UCSD-AML1 (cell line): ENCODE measurements at regions not wholly inside any gene's neighbourhood (a gene's known extent, or its start where the extent isn't known, plus 50 kb on each side); places are given as distances from the start of the nearest gene placed in this dataset.
"Not testable (repeated sequence)": the region's sequence is repeated elsewhere in the genome, so short reads cannot be mapped to it uniquely, and the experiment has no call there.

ENCODE experiments used
- DNase-seq: peaks from one replicate; lab custom pipeline; 2025; ENCODE audit not compliant: unreplicated experiment; lab: John Stamatoyannopoulos, UW

GRCh38 chr4:183044924-183045640 lies 54.0 kb upstream of the WWC2 start:
- not testable (repeated sequence) for DNase-seq

GRCh38 chr4:183038436-183038835 lies 60.6 kb upstream of the WWC2 start:
- DNase-seq: no peak

GRCh38 chr4:183035726-183036415 lies 63.2 kb upstream of the WWC2 start:
- DNase-seq: no peak

- no peak for DNase-seq
Observed at GRCh38 chr4:183035256-183035655, 63.8 kb upstream of the WWC2 start.

- no peak for DNase-seq
Observed at GRCh38 chr4:183030823-183031222, 68.2 kb upstream of the WWC2 start.

GRCh38 chr4:183030309-183030708 lies 68.7 kb upstream of the WWC2 start:
- DNase-seq: no peak

- DNase-seq: no peak
Observed at GRCh38 chr4:183029365-183029764, 69.7 kb upstream of the WWC2 start.

- DNase-seq: no peak
Observed at GRCh38 chr4:183026701-183027100, 72.4 kb upstream of the WWC2 start.

- DNase-seq: no peak
Observed at GRCh38 chr4:183022617-183023016, 76.4 kb upstream of the WWC2 start.

- DNase-seq: no peak
Observed at GRCh38 chr4:183017962-183018361, 81.1 kb upstream of the WWC2 start.

GRCh38 chr4:183014361-183015084 lies 84.5 kb upstream of the WWC2 start:
- DNase-seq: no peak

GRCh38 chr4:183013730-183014002 lies 85.4 kb upstream of the WWC2 start:
- DNase-seq: no peak

- DNase-seq: no peak
Observed at GRCh38 chr4:183012879-183013729, 86.0 kb upstream of the WWC2 start.

- no peak for DNase-seq
Observed at GRCh38 chr4:183011213-183011907, 87.7 kb upstream of the WWC2 start.

- no peak for DNase-seq
Observed at GRCh38 chr4:183008492-183008891, 90.6 kb upstream of the WWC2 start.

- DNase-seq: not testable (repeated sequence)
Observed at GRCh38 chr4:183004370-183004769, 87.2 kb upstream of the DCTD start.

GRCh38 chr4:182994171-182994570 lies 77.0 kb upstream of the DCTD start:
- no peak for DNase-seq

GRCh38 chr4:182978152-182978827 lies 61.1 kb upstream of the DCTD start:
- DNase-seq: no peak

- DNase-seq: peak; percentile 48
Observed at GRCh38 chr4:182975806-182976205, 58.6 kb upstream of the DCTD start.

- no peak for DNase-seq
Observed at GRCh38 chr4:182973941-182974340, 56.8 kb upstream of the DCTD start.
